Hematopoietic multipotent progenitor cell treated with erythropoietin and hydrocortisone succinate and interleukin-3 and kit ligand, for 6 days (in vitro differentiated cells): ENCODE measurements at regions not wholly inside any gene's neighbourhood (a gene's known extent, or its start where the extent isn't known, plus 50 kb on each side); places are given as distances from the start of the nearest gene placed in this dataset.
"Not testable (repeated sequence)": the region's sequence is repeated elsewhere in the genome, so short reads cannot be mapped to it uniquely, and the experiment has no call there.

ENCODE experiments used
- DNase-seq: peaks from one replicate; pipeline ENCODE4 v3.0.0-alpha.2; 2015

GRCh38 chr13:100810481-100810880, 135.9 kb upstream of the TMTC4 start:
- no peak for DNase-seq

GRCh38 chr13:100809856-100810255, 135.3 kb upstream of the TMTC4 start:
- DNase-seq, result no peak

DNA sequence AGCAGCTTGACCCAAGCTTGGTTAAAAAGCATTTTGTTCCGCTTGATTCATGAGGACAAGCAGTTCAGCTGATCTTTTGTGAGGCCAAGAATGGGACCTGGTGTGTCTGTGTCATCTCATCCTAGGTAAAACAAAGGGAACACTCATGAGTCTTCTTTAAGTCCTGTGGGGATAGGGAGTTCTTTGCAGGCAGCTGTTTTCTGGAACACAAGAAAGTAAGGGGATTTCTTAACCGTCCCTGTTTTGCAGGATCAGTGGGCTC, 134.5 kb upstream of the TMTC4 start:
- no peak for DNase-seq

GRCh38 chr13:100808330-100809128, 133.9 kb upstream of the TMTC4 start:
- no peak for DNase-seq

GRCh38 chr13:100803091-100803490, 128.5 kb upstream of the TMTC4 start:
- DNase-seq, result no peak

DNA sequence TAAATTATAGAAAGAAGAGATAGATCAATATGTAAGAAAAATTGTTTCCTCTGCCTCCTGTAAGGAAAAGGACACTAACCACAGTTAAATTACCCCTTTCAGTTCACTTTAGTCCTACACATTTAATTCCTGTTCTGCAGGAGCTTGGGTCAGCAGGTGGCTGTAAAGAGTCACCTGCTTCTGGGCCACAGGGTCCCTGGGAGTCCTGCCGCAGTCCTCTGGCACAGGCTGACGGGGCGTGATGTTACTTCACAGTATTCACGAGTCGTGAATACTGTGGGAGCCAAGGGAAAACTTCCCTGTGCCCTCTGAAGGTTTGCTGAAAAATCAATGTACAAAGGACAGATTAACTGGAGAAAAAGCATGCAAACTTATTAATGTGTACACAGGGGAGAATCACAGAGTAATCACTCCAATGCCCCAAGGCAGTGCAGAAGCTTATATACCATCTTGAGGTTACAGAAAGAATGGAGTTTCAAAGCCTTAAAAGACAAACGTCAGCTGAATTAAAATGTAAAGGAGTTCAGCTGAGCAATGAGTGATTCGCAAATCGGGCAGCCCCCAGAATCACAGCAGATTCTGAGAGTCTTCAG, 125.8 kb upstream of the TMTC4 start:
- DNase-seq, result no peak

DNA sequence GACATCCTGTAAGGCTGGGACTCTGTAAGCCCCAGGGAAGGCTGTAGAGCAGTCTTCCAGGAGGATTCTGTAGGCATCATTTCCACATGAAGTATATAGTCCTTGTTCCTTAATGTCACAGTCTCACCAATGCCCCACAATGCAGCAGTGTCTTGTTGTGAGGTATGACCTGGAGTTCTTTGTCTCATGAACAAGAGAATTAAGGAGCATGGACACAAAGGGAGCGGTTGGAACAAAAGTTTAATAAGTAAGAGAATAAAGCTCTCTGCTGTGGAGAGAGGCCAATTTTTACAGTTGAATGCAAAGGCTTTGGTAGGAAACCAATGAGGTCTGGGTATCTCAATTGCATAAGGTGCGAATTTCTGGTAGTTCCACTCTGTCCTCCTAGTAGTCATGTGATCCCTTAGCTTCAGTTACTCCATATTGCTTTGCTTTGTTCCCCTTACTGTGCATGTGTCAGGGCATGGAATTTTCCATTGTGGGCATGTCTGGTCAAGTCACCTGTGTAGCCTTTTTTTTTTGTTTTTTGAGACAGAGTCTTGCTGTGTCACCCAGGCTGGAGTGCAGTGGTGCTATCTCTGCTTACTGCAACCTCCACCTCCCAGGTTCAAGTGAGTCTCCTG, 124.3 kb upstream of the TMTC4 start:
- DNase-seq, result no peak

DNA sequence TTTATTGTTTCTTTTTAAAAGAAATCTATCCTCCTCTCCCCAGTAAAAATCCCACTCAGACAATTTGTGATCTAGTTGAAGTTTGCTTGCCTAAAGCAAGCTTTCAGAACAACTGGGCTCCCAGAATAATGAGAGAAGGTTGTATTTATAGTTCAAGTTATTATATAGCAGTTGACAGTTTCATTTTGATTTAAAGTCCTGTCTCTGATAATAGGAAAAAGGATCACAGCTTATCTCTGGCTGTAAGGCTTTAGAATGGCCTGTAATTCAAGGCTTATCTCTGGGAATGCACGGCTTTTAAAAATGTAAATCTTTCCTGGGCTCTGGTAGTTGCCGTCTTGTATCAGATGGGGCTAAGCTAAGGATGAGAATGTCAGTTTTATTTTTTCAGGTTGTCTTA, 123.3 kb upstream of the TMTC4 start:
- no peak for DNase-seq

DNA sequence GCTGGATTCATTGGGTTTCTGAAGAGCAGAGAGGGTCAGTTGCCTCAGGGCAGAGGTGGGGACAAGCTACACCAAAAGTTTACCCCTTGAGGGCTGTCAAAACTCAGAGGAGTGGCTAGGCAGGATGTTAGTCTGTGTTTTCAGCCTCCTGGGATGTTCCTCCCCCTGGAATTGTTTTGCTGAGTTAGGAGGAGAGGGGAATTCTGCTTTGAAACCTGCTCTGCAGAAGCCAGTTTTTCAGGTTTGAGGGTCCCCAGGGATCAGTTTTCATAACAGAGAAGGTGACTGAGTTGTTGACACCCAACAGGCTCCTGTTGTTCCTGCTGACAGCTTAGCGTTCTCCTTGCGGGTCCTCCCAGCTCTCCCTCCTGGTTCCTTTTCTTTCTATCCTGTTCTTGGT, 121.9 kb upstream of the TMTC4 start:
- no peak for DNase-seq

DNA sequence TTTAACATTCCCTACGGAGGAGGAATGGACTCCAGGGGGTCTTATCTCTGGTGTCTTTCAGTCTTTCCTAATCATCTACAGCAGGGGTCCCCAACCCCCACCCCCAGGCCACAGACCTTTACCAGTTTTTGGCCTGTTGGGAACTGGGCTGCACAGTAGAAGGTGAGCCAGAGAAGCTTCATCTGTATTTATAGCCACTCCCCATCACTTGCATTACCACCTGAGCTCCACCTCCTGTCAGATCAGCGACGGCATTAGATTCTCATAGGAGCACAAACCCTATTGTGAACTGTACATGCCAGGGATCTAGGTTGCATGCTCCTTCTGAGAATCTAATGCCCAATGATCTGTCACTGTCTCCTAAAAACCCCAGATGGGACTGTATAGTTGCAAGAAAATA, 120.0 kb upstream of the TMTC4 start:
- DNase-seq, result no peak

DNA sequence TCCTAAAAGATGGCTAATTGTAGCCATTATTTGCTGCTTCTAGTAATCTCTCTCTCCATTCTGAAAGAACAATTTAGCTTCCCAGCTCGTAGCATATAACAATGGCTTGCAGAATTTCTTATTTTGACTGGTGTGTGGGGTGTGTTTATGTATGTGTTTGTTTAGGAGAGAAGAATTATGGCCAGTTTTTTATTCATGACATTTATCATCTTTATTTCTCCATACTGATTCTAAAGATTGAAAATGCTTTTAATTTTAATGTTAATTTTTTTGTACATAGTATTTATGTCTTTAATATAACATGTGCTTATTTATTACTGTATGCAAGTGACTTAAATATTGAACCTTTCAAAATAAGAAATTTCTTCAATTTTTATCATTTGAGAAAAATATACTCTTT, 115.8 kb upstream of the TMTC4 start:
- no peak for DNase-seq

DNA sequence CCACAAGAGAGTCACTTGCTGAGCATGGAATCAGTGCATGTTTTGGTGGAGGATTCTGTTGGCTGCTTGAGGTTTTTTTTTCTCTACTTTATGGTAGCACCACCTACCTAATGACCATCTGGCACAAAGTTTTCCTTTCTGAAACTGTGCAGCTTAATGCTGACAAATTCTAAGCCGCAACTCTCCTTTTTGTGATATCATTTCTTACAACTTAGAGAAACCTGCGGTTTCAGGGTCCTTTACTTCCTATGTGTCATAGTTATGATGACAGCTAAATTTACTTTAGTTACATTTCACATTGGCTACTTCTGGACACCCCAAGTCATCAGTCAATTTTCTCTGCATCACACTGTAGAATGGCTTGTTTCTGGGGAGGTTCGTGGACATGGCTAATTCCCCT, 115.4 kb upstream of the TMTC4 start:
- no peak for DNase-seq

DNA sequence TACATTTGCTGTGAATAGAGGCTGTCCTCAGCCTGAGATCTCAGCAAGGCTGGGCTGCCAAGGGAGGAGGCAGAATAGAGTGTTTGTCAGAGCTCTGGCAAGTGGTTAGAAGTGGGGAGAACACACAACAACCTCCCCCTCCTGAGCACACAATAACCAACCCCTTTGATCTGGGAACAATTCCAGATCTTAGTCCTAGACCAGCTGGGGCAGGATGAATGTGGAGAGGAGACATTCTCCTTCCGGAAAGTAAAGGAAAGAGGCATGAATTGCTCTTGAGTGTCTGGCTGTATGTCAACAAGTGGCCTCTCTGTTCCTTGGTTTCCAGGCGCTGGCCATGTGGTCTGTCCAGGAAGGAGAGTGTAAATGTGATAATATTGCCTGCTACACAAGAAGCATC, 114.9 kb upstream of the TMTC4 start:
- DNase-seq, result no peak

GRCh38 chr13:100789025-100789424, 114.4 kb upstream of the TMTC4 start:
- no peak for DNase-seq

DNA sequence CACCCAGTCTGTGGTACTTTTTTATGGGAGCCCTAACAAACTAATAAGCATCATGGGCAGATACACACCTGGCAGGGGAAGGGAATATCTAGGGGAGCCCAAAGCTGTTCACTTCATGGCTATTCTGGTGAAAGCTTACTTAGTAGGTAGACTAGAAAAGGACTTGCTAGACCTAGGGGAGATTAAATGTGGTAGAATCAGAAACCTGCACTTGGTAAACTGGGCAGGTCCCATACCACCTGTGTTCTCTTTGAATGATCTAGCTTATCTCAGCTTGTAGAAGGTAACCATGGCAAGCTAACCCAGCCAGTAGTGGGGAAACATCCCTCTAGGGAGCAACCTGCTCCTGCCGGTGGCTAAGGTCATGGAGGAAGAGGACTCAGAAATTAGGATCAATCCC, 113.9 kb upstream of the TMTC4 start:
- DNase-seq, result no peak

DNA sequence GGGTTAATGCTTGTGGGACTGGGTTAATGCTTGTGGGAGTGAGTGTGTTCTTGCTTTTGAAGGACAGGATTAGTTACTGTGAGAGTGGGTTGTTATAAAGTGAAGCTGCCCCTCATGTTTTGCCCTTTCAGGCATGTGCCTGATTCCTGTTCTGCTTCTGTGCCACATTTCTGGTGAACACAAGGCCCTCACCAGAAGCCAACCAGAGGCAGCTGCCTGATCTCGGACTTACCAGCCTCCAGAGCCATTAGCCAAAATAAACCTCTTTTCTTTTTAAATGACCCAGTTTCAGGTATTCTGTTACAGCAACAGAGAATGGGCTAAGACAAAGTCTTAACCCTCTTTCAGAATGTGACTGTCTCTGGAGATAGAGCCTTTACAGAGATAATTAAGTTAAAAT, 113.3 kb upstream of the TMTC4 start:
- no peak for DNase-seq

DNA sequence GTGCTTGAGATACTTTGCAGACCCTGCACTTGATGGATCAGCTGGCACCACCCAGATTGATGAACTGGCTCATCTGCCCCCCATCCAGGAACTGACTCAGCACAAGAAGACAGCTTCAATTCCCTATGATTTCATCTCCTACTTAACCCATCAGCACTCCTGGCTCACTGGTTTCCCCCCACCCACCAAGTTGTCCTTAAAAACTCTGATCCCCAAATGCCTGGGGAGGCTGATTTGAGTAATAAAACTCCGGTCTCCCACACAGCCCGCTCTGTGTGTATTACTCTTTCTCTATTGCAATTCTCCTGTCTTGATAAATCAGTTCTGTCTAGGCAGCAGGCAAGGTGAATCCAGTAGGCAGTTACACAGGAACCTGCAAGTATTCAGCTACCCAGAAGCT, 102.1 kb upstream of the TMTC4 start:
- DNase-seq, result not testable (repeated sequence)

GRCh38 chr13:100773923-100774663, 99.5 kb upstream of the TMTC4 start:
- DNase-seq, result no peak

DNA sequence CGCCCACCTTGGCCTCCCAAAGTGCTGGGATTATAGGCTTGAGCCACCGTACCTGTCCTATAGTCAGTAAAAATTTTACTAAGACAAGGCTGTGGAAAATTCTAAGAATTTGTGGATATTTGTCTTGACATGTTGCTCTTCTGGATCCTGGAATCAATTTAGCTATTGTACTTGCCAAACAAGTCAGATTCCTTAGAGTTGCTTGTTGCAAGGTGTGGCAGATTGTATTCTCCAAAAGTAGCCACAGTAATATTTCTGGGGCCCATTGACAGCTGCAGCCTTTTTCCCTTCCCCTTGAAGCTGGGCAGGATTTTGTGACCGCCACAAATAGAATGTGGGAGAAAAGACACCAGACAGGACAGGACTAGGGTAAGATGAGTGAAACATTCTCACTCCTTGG, 98.8 kb upstream of the TMTC4 start:
- DNase-seq, result no peak

- DNase-seq, result no peak
Observed at GRCh38 chr13:100767192-100767591, 92.6 kb upstream of the TMTC4 start.

GRCh38 chr13:100766570-100766969, 92.0 kb upstream of the TMTC4 start:
- DNase-seq, result not testable (repeated sequence)

- DNase-seq, result no peak
Observed at GRCh38 chr13:100764937-100765336, 90.3 kb upstream of the TMTC4 start.

GRCh38 chr13:100762126-100762525, 87.5 kb upstream of the TMTC4 start:
- not testable (repeated sequence) for DNase-seq

GRCh38 chr13:100755891-100756290, 81.3 kb upstream of the TMTC4 start:
- no peak for DNase-seq
